Fibroblast of skin of right biceps (primary cell): ENCODE measurements at regions not wholly inside any gene's neighbourhood (a gene's known extent, or its start where the extent isn't known, plus 50 kb on each side); places are given as distances from the start of the nearest gene placed in this dataset.
"Not testable (repeated sequence)": the region's sequence is repeated elsewhere in the genome, so short reads cannot be mapped to it uniquely, and the experiment has no call there.

ENCODE experiments used
- DNase-seq: peaks from one replicate; pipeline ENCODE4 v3.0.0-alpha.2; 2013

GRCh38 chr1:98575955-98576354 lies 85.6 kb upstream of the SNX7 start:
- DNase-seq = no peak

- no peak for DNase-seq
These were observed 95.6 kb upstream of the SNX7 start for GRCh38 chr1:98565951-98566350.

GRCh38 chr1:98559291-98559690 lies 102.2 kb upstream of the SNX7 start:
- DNase-seq = no peak

GRCh38 chr1:98557895-98558294 lies 103.6 kb upstream of the SNX7 start:
- no peak for DNase-seq

- peak; percentile 15 for DNase-seq
These were observed 104.9 kb upstream of the SNX7 start for GRCh38 chr1:98556521-98557158.

GRCh38 chr1:98555814-98556213 lies 105.7 kb upstream of the SNX7 start:
- DNase-seq = no peak

GRCh38 chr1:98552576-98553074 lies 108.9 kb upstream of the SNX7 start:
- not testable (repeated sequence) for DNase-seq

GRCh38 chr1:98550076-98550475 lies 111.4 kb upstream of the SNX7 start:
- no peak for DNase-seq

GRCh38 chr1:98546319-98546718 lies 115.2 kb upstream of the SNX7 start:
- no peak for DNase-seq

- no peak for DNase-seq
These were observed 123.4 kb upstream of the SNX7 start for GRCh38 chr1:98538106-98538505.

GRCh38 chr1:98523256-98523655 lies 138.3 kb upstream of the SNX7 start:
- DNase-seq = peak; percentile 21

- DNase-seq = no peak
These were observed 145.2 kb upstream of the SNX7 start for GRCh38 chr1:98516306-98516705.

- no peak for DNase-seq
These were observed 145.8 kb upstream of the SNX7 start for GRCh38 chr1:98515744-98516143.

- not testable (repeated sequence) for DNase-seq
These were observed 149.3 kb upstream of the SNX7 start for GRCh38 chr1:98512216-98512615.

- DNase-seq = no peak
These were observed 157.8 kb upstream of the SNX7 start for GRCh38 chr1:98503771-98504170.

- DNase-seq = no peak
These were observed 158.6 kb upstream of the SNX7 start for GRCh38 chr1:98502937-98503336.

- DNase-seq = no peak
These were observed 161.2 kb upstream of the SNX7 start for GRCh38 chr1:98500324-98500723.

- DNase-seq = no peak
These were observed 162.9 kb upstream of the SNX7 start for GRCh38 chr1:98498651-98499050.

- no peak for DNase-seq
These were observed 164.0 kb upstream of the SNX7 start for GRCh38 chr1:98497497-98497896.

- no peak for DNase-seq
These were observed 165.1 kb upstream of the SNX7 start for GRCh38 chr1:98496256-98496995.

- peak; percentile 3 for DNase-seq
These were observed 168.1 kb upstream of the SNX7 start for GRCh38 chr1:98493469-98493868.

- DNase-seq = no peak
These were observed 171.4 kb upstream of the SNX7 start for GRCh38 chr1:98490099-98490498.

GRCh38 chr1:98487620-98488019 lies 173.9 kb upstream of the SNX7 start:
- DNase-seq = no peak

- DNase-seq = no peak
These were observed 178.9 kb upstream of the SNX7 start for GRCh38 chr1:98482611-98483010.

- peak; percentile 11 for DNase-seq
These were observed 181.2 kb upstream of the SNX7 start for GRCh38 chr1:98480271-98480670.
